Renal cortex interstitium (tissue), 11 donors: ENCODE measurements at regions not wholly inside any gene's neighbourhood (a gene's known extent, or its start where the extent isn't known, plus 50 kb on each side); places are given as distances from the start of the nearest gene placed in this dataset.
"Not testable (repeated sequence)": the region's sequence is repeated elsewhere in the genome, so short reads cannot be mapped to it uniquely, and the experiment has no call there.

ENCODE experiments used
- DNase-seq, 11 donors: peaks; one replicate each; pipeline ENCODE4 v3.0.0-alpha.2; 2013; ENCODE audit warnings: low read depth in 9 of 11, low spot score in 4 of 11; ENCODE audit errors: extremely low read depth in 1 of 11

GRCh38 chr9:24936117-24936516 lies 390.4 kb upstream of the IZUMO3 start:
- no peak for DNase-seq

- DNase-seq = no peak
Observed at GRCh38 chr9:24932785-24933184, 387.1 kb upstream of the IZUMO3 start.

GRCh38 chr9:24931894-24932293 lies 386.2 kb upstream of the IZUMO3 start:
- no peak for DNase-seq

GRCh38 chr9:24912767-24913166 lies 367.1 kb upstream of the IZUMO3 start:
- DNase-seq = no peak

- peak in 1 of 11 donors; percentile 3 for DNase-seq
Observed at GRCh38 chr9:24901319-24901718, 355.6 kb upstream of the IZUMO3 start.

- no peak for DNase-seq
Observed at GRCh38 chr9:24900179-24900578, 354.5 kb upstream of the IZUMO3 start.

GRCh38 chr9:24899463-24899862 lies 353.8 kb upstream of the IZUMO3 start:
- DNase-seq = no peak

GRCh38 chr9:24897826-24898225 lies 352.1 kb upstream of the IZUMO3 start:
- DNase-seq = no peak

- DNase-seq = no peak
Observed at GRCh38 chr9:24881361-24881760, 335.7 kb upstream of the IZUMO3 start.

GRCh38 chr9:24879591-24879990 lies 333.9 kb upstream of the IZUMO3 start:
- DNase-seq = no peak

- DNase-seq = not testable (repeated sequence)
Observed at GRCh38 chr9:24856601-24857000, 310.9 kb upstream of the IZUMO3 start.

- no peak for DNase-seq
Observed at GRCh38 chr9:24846248-24846912, 300.7 kb upstream of the IZUMO3 start.

- no peak for DNase-seq
Observed at GRCh38 chr9:24844217-24844616, 298.5 kb upstream of the IZUMO3 start.

- DNase-seq = no peak
Observed at GRCh38 chr9:24841993-24842392, 296.3 kb upstream of the IZUMO3 start.

GRCh38 chr9:24832307-24832706 lies 286.6 kb upstream of the IZUMO3 start:
- DNase-seq = no peak

- no peak for DNase-seq
Observed at GRCh38 chr9:24828687-24829086, 283.0 kb upstream of the IZUMO3 start.

GRCh38 chr9:24824607-24825006 lies 278.9 kb upstream of the IZUMO3 start:
- DNase-seq = no peak

GRCh38 chr9:24820196-24820595 lies 274.5 kb upstream of the IZUMO3 start:
- DNase-seq = no peak

GRCh38 chr9:24817756-24818155 lies 272.1 kb upstream of the IZUMO3 start:
- DNase-seq = no peak

GRCh38 chr9:24816006-24816405 lies 270.3 kb upstream of the IZUMO3 start:
- DNase-seq = no peak

- no peak for DNase-seq
Observed at GRCh38 chr9:24801344-24801743, 255.6 kb upstream of the IZUMO3 start.

- DNase-seq = no peak
Observed at GRCh38 chr9:24793787-24794186, 248.1 kb upstream of the IZUMO3 start.
